HepG2 (cell line): ENCODE measurements at regions not wholly inside any gene's neighbourhood (a gene's known extent, or its start where the extent isn't known, plus 50 kb on each side); places are given as distances from the start of the nearest gene placed in this dataset.

Source experiments
- ATAC-seq: fragments of 200-7000 bp; cut with Tn5 transposase; 3 replicates; pipeline ENCODE4 v1.9.1; 2020; ENCODE audit warnings: mild to moderate bottlenecking, moderate library complexity
- BruUV-seq: library from RNA; stranded (reverse); fragments of 400-500 nt; replicated peaks from 2 replicates; lab custom pipeline; 2021; lab: Mats Ljungman, UMichigan
- CTCF ChIA-PET: fragments of 300-600 bp; formaldehyde crosslinking; extraction: SDS; loops from one replicate; lab custom pipeline; 2021; ENCODE audit warnings: low total read pairs, inconsistent platforms, low intra/inter-chr PET ratio; lab: Yijun Ruan, JAX
- POLR2A ChIA-PET: fragments of 350-600 bp; sonication (Branson Sonifier 250); formaldehyde crosslinking; loops from one replicate; lab custom pipeline; 2020; ENCODE audit warnings: antibody characterized with exemption, inconsistent platforms; lab: Yijun Ruan, JAX
- DNase-seq: peaks from one replicate; pipeline ENCODE4 v3.0.0-alpha.2; 2015; ENCODE audit warnings: low spot score
- FAIRE-seq: peaks from 3 replicates; lab custom pipeline; 2011; peaks lifted over from hg19 to GRCh38; lab: Jason Lieb, UNC
- H2AFZ ChIP-seq: one replicate; pipeline ENCODE4 v1.6.1; 2011; ENCODE audit warnings: low read length, inconsistent platforms
- H3K27ac ChIP-seq: fragments of 300-600 bp; 3 replicates; pipeline ENCODE4 v1.8.0; 2011; ENCODE audit warnings: mixed run types, mild to moderate bottlenecking, mixed read lengths, low read length, inconsistent platforms; ENCODE audit not compliant: insufficient read depth; ENCODE audit errors: extremely low read length
- H3K27me3 ChIP-seq, 2 experiments: fragments of 200-600 bp in 1 of 2; 2 replicates in 1 of 2; 3 replicates in 1 of 2; pipeline versions ENCODE4 v1.6.0 to v1.8.0; 2011; ENCODE audit warnings: low read length in 2 of 2, mild to moderate bottlenecking in 2 of 2, moderate library complexity in 2 of 2, inconsistent platforms in 1 of 2; ENCODE audit not compliant: insufficient read depth in 2 of 2, control insufficient read depth in 1 of 2
- H3K36me3 ChIP-seq, 2 experiments: fragments of 200-600 bp in 1 of 2; replicated peaks in 1 of 2; 2 replicates in 1 of 2; 3 replicates in 1 of 2; pipeline versions ENCODE4 v1.5.1 to v1.8.0; 2011; ENCODE audit warnings: low read length in 2 of 2, inconsistent platforms in 1 of 2; ENCODE audit not compliant: insufficient read depth in 2 of 2, control insufficient read depth in 1 of 2
- H3K4me1 ChIP-seq: 2 replicates; pipeline ENCODE4 v1.5.1; 2012; ENCODE audit warnings: low read length, inconsistent platforms; ENCODE audit not compliant: insufficient read depth
- H3K4me2 ChIP-seq: 2 replicates; pipeline ENCODE4 v1.6.0; 2011; ENCODE audit warnings: low read depth, low read length, inconsistent platforms
- H3K4me3 ChIP-seq, 3 experiments: fragments of 200-600 bp in 1 of 3; sonication (generic), shearing (Covaris generic) in 1 of 3; replicated peaks in 1 of 3; 2 replicates each; pipeline ENCODE4 v1.5.1; 2011 to 2016; ENCODE audit warnings: low read length in 3 of 3, inconsistent platforms in 2 of 3, low read depth in 2 of 3, mild to moderate bottlenecking in 2 of 3, control low read depth in 1 of 3, mixed read lengths in 1 of 3; ENCODE audit not compliant: insufficient read depth in 1 of 3
- H3K79me2 ChIP-seq: one replicate; pipeline ENCODE4 v1.6.1; 2011; ENCODE audit warnings: low read length, inconsistent platforms; ENCODE audit not compliant: insufficient read depth
- H3K9ac ChIP-seq: 2 replicates; pipeline ENCODE4 v1.6.0; 2011; ENCODE audit warnings: mild to moderate bottlenecking, low read depth, low read length, inconsistent platforms; ENCODE audit not compliant: insufficient read depth
- H3K9me3 ChIP-seq: 2 replicates; pipeline ENCODE4 v1.5.1; 2012; ENCODE audit warnings: mild to moderate bottlenecking, low read length
- H4K20me1 ChIP-seq: 2 replicates; pipeline ENCODE4 v1.6.0; 2011; ENCODE audit warnings: inconsistent platforms, mild to moderate bottlenecking, low read length, moderate library complexity; ENCODE audit not compliant: insufficient read depth
- CAMTA2 ChIP-seq: sonication (generic); formaldehyde crosslinking; IDR thresholded peaks from 2 replicates; pipeline ENCODE4 v1.4.0; 2020; ENCODE audit warnings: mild to moderate bottlenecking, missing genetic modification reagents, borderline replicate concordance
- CENPBD1 ChIP-seq: sonication (generic); formaldehyde crosslinking; IDR thresholded peaks from 2 replicates; pipeline ENCODE4 v1.8.0; 2022; ENCODE audit warnings: missing genetic modification reagents, low read depth, mild to moderate bottlenecking, borderline replicate concordance
- CREBL2 ChIP-seq: sonication (generic); formaldehyde crosslinking; IDR thresholded peaks from 2 replicates; pipeline ENCODE4 v1.8.1; 2023; ENCODE audit warnings: missing genetic modification reagents, mild to moderate bottlenecking, borderline replicate concordance
- FOSL2 ChIP-seq: sonication (generic); formaldehyde crosslinking; IDR thresholded peaks from 2 replicates; pipeline ENCODE4 v1.4.0; 2020; ENCODE audit warnings: missing genetic modification reagents
- KAT2B ChIP-seq: fragments of 150-350 bp; IDR thresholded peaks from 2 replicates; pipeline ENCODE4 v1.6.1; 2014; ENCODE audit warnings: low read depth, low read length, borderline replicate concordance
- KMT2B ChIP-seq: IDR thresholded peaks from 2 replicates; pipeline ENCODE4 v1.6.1; 2016; ENCODE audit warnings: missing genetic modification reagents, missing compliant biosample characterization
- NCOA2 ChIP-seq: sonication (generic); formaldehyde crosslinking; IDR thresholded peaks from 2 replicates; pipeline ENCODE4 v1.8.0; 2022; ENCODE audit warnings: inconsistent platforms
- PHF5A ChIP-seq: IDR thresholded peaks from one replicate; pipeline ENCODE4 v1.6.1; 2018; ENCODE audit warnings: low read depth, missing genetic modification reagents; ENCODE audit not compliant: unreplicated experiment
- RERE ChIP-seq: IDR thresholded peaks from 2 replicates; pipeline ENCODE4 v1.6.1; 2016; ENCODE audit warnings: low read depth, missing genetic modification reagents, missing compliant biosample characterization
- SYNCRIP ChIP-seq: fragments of 200-400 bp; formaldehyde crosslinking; IDR thresholded peaks from 2 replicates; pipeline ENCODE4 v1.6.1; 2018; ENCODE audit warnings: mild to moderate bottlenecking, low read depth, low read length; ENCODE audit not compliant: insufficient read depth
- TP53 ChIP-seq: sonication (generic); formaldehyde crosslinking; conservative IDR thresholded peaks from 2 replicates; pipeline ENCODE4 v1.4.0; 2020; ENCODE audit warnings: missing genetic modification reagents
- ZMYM4 ChIP-seq: sonication (generic); formaldehyde crosslinking; IDR thresholded peaks from 2 replicates; pipeline ENCODE4 v1.8.1; 2023; ENCODE audit warnings: mild to moderate bottlenecking, missing genetic modification reagents
- ZNF253 ChIP-seq: sonication (generic); formaldehyde crosslinking; IDR thresholded peaks from 2 replicates; pipeline ENCODE4 v1.8.0; 2022; ENCODE audit warnings: mild to moderate bottlenecking, missing genetic modification reagents, borderline replicate concordance
- ZNF670 ChIP-seq: sonication (generic); formaldehyde crosslinking; IDR thresholded peaks from 2 replicates; pipeline ENCODE4 v1.8.0; 2022; ENCODE audit warnings: mild to moderate bottlenecking, missing genetic modification reagents, borderline replicate concordance
- WGBS: methylation state at CpG from one replicate; pipeline ENCODE4 v1.1.6; 2017; ENCODE audit warnings: low lambda C conversion rate; 5-methylcytosine and 5-hydroxymethylcytosine counted together
- in situ Hi-C: cut with HindIII; loops from 2 replicates; pipeline ENCODE4 v1.10.0; 2017; ENCODE audit warnings: low pct_unique_long_range_greater_than_20kb; ENCODE audit not compliant: extremely low pct_ligation_motif_present
- intact Hi-C: fragments of 100-400 bp; cut with micrococcal nuclease; formaldehyde crosslinking; loops from one replicate; pipeline ENCODE4 v1.10.0; 2022; ENCODE audit not compliant: unreplicated experiment

GRCh38 chr6:90859612-90860011 is 272.7 kb upstream of the MAP3K7 start (continued):
- TF ChIP-seq RERE (CRISPR knock-in tag) (no peak), PHF5A (CRISPR knock-in tag) (no peak)

- H3K79me2 ChIP-seq: no peaks in the 10 kb centered on the region
- H3K4me2 ChIP-seq: no peak overlapping the region
- BruUV-seq: no TSS peak
- ChIA-PET POLR2A (no interaction called here), CTCF (no interaction called here)
- H3K36me3 ChIP-seq: no peaks in the 10 kb centered on the region
- H3K4me1 ChIP-seq: no peaks in the 10 kb centered on the region
- in situ Hi-C loops (no loop called here), intact Hi-C loops (no loop called here)
- H4K20me1 ChIP-seq: no peaks in the 10 kb centered on the region
- WGBS: 14% methylated on average over 7 of the region's 7 CpGs
- no peak overlapping the region for H3K4me3 ChIP-seq
- ATAC-seq (no peak), DNase-seq (no peak), FAIRE-seq (no peak)
- no peak overlapping the region for H2AFZ ChIP-seq
- no peaks in the 10 kb centered on the region for H3K27me3 ChIP-seq
- H3K27ac ChIP-seq: no peak overlapping the region
- H3K9ac ChIP-seq: no peak overlapping the region
- no peaks in the 10 kb centered on the region for H3K9me3 ChIP-seq
- TF ChIP-seq ZNF670 (CRISPR knock-in tag) (no peak), CAMTA2 (CRISPR knock-in tag) (no peak), KMT2B (CRISPR knock-in tag) (no peak), FOSL2 (CRISPR knock-in tag) (no peak), ZNF253 (no peak), SYNCRIP (no peak), CENPBD1 (no peak), KAT2B (no peak), ZMYM4 (CRISPR knock-in tag) (no peak), CREBL2 (CRISPR knock-in tag) (no peak), NCOA2 (CRISPR knock-in tag) (no peak), TP53 (CRISPR knock-in tag) (no peak)
Measured at GRCh38 chr6:90859056-90859455, 272.2 kb upstream of the MAP3K7 start.
